G401 (cell line): ENCODE measurements at regions not wholly inside any gene's neighbourhood (a gene's known extent, or its start where the extent isn't known, plus 50 kb on each side); places are given as distances from the start of the nearest gene placed in this dataset.
"Not testable (repeated sequence)": the region's sequence is repeated elsewhere in the genome, so short reads cannot be mapped to it uniquely, and the experiment has no call there.

Experiments
- DNase-seq: peaks from one replicate; pipeline ENCODE4 v3.0.0-alpha.2; 2015; ENCODE audit warnings: low spot score
- in situ Hi-C: cut with HindIII; loops from 2 replicates; pipeline ENCODE4 v1.10.0; 2016; ENCODE audit warnings: low sequenced_read_pairs, mixed read lengths

- in situ Hi-C loops = no loop called here
- peak; percentile 42 for DNase-seq
These were observed 83.8 kb downstream of the NIBAN1 start for GRCh38 chr1:184890539-184890973.

- DNase-seq = peak; percentile 21
- in situ Hi-C loops = no loop called here
These were observed 84.4 kb downstream of the NIBAN1 start for GRCh38 chr1:184889902-184890301.

GRCh38 chr1:184889166-184889565 lies 85.1 kb downstream of the NIBAN1 start:
- in situ Hi-C loops = no loop called here
- DNase-seq = peak; percentile 45

- in situ Hi-C loops = no loop called here
These were observed 85.8 kb downstream of the NIBAN1 start for GRCh38 chr1:184888505-184888904.

GRCh38 chr1:184882957-184883815 lies 91.1 kb downstream of the NIBAN1 start:
- no peak for DNase-seq
- in situ Hi-C loops = no loop called here

More at GRCh38 chr1:184888505-184888904, 85.8 kb downstream of the NIBAN1 start:
- no peak for DNase-seq

GRCh38 chr1:184881941-184882913 lies 92.1 kb downstream of the NIBAN1 start:
- in situ Hi-C loops = no loop called here
- no peak for DNase-seq

GRCh38 chr1:184879876-184880557 lies 94.3 kb downstream of the NIBAN1 start:
- in situ Hi-C loops = no loop called here

GRCh38 chr1:184878602-184879001 lies 95.7 kb downstream of the NIBAN1 start:
- DNase-seq = no peak
- in situ Hi-C loops = no loop called here

More at GRCh38 chr1:184879876-184880557, 94.3 kb downstream of the NIBAN1 start:
- DNase-seq = no peak

- DNase-seq = no peak
- in situ Hi-C loops = no loop called here
These were observed 96.3 kb downstream of the NIBAN1 start for GRCh38 chr1:184878002-184878401.

GRCh38 chr1:184876015-184876414 lies 98.3 kb downstream of the NIBAN1 start:
- DNase-seq, in situ Hi-C loops: not testable (repeated sequence)

GRCh38 chr1:184875218-184875617 lies 99.1 kb downstream of the NIBAN1 start:
- no peak for DNase-seq
- in situ Hi-C loops = no loop called here

- DNase-seq = no peak
- in situ Hi-C loops = no loop called here
These were observed 104.0 kb downstream of the NIBAN1 start for GRCh38 chr1:184870319-184870718.

- no peak for DNase-seq
- in situ Hi-C loops = no loop called here
These were observed 106.2 kb downstream of the NIBAN1 start for GRCh38 chr1:184867866-184868689.

GRCh38 chr1:184866991-184867788 lies 107.1 kb downstream of the NIBAN1 start:
- DNase-seq = no peak
- in situ Hi-C loops = no loop called here

- DNase-seq = no peak
- in situ Hi-C loops = no loop called here
These were observed 107.7 kb downstream of the NIBAN1 start for GRCh38 chr1:184866586-184866985.

- in situ Hi-C loops = no loop called here
- no peak for DNase-seq
These were observed 108.5 kb downstream of the NIBAN1 start for GRCh38 chr1:184865831-184866230.

- no peak for DNase-seq
- in situ Hi-C loops = no loop called here
These were observed 107.2 kb upstream of the EDEM3 start for GRCh38 chr1:184861755-184862336.
